ENCODE measurements at regions not wholly inside any gene's neighbourhood (a gene's known extent, or its start where the extent isn't known, plus 50 kb on each side); places are given as distances from the start of the nearest gene placed in this dataset.

- TF ChIP-seq POLR2A (IDR thresholded peaks at IDR 0.05; ENCODE audit: low read depth, low read length), result no peak
- TF ChIP-seq, protein P1, sequence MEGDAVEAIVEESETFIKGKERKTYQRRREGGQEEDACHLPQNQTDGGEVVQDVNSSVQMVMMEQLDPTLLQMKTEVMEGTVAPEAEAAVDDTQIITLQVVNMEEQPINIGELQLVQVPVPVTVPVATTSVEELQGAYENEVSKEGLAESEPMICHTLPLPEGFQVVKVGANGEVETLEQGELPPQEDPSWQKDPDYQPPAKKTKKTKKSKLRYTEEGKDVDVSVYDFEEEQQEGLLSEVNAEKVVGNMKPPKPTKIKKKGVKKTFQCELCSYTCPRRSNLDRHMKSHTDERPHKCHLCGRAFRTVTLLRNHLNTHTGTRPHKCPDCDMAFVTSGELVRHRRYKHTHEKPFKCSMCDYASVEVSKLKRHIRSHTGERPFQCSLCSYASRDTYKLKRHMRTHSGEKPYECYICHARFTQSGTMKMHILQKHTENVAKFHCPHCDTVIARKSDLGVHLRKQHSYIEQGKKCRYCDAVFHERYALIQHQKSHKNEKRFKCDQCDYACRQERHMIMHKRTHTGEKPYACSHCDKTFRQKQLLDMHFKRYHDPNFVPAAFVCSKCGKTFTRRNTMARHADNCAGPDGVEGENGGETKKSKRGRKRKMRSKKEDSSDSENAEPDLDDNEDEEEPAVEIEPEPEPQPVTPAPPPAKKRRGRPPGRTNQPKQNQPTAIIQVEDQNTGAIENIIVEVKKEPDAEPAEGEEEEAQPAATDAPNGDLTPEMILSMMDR (conservative IDR thresholded peaks at IDR 0.05; ENCODE audit: low read depth, low read length), result no peak
- no peak for TF ChIP-seq ELK1 (IDR thresholded peaks at IDR 0.05; ENCODE audit: borderline replicate concordance, low read depth, low read length)
- TF ChIP-seq RFX5 (IDR thresholded peaks at IDR 0.05; ENCODE audit: low read depth, low read length), result no peak
- no peak for TF ChIP-seq SMC3 (IDR thresholded peaks at IDR 0.05; ENCODE audit: low read depth, low read length)
Observed at GRCh38 chr5:81855591-81855990, 104.7 kb upstream of the SSBP2 start.
